Keratinocyte (primary cell): ENCODE measurements at regions not wholly inside any gene's neighbourhood (a gene's known extent, or its start where the extent isn't known, plus 50 kb on each side); places are given as distances from the start of the nearest gene placed in this dataset.

Source experiments
- CTCF ChIP-seq, 3 experiments: IDR thresholded peaks in 1 of 3; conservative IDR thresholded peaks in 1 of 3; optimal IDR thresholded peaks in 1 of 3; 2 replicates in 2 of 3; 3 replicates in 1 of 3; pipeline versions ENCODE3 to v1.5.1; 2011; ENCODE audit warnings: low read length in 3 of 3, mild to moderate bottlenecking in 3 of 3, moderate library complexity in 2 of 3, control low read depth in 1 of 3, inconsistent platforms in 1 of 3; ENCODE audit not compliant: insufficient read depth in 2 of 3; ENCODE audit errors: extremely low read depth in 1 of 3
- EZH2 ChIP-seq: IDR thresholded peaks from one replicate; pipeline ENCODE4 v1.6.1; 2012; ENCODE audit warnings: inconsistent platforms, mild to moderate bottlenecking, low read length, moderate library complexity

DNA sequence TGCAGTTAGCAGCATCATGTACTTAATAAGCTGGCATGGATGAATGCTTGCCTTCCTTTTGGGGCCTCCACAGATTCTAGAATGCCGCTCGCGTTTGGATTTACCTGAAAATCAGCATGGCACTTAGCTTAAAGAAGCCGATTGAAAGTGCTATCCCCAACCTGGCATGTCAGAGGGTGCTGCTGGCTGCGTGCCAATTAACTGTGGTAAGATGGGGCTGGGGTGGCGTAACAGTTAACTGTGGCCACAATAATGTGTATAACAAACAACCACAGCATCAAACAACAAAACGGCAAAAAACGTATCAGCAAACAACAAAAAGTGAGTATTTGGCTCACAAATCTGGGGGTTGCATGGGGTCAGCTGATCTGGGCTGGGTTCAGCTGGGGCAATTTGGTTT, 70.5 kb downstream of the CBLL2 start:
- no peak for TF ChIP-seq CTCF (optimal IDR thresholded peaks at IDR 0.05 in 1 of 3, IDR thresholded peaks at IDR 0.05 in 1 of 3, conservative IDR thresholded peaks at IDR 0.05 in 1 of 3; ENCODE audit: extremely low read depth in 1 of 3, insufficient read depth in 2 of 3, low read length in 3 of 3)
- no peak for TF ChIP-seq EZH2
